A673 (cell line): ENCODE measurements at regions not wholly inside any gene's neighbourhood (a gene's known extent, or its start where the extent isn't known, plus 50 kb on each side); places are given as distances from the start of the nearest gene placed in this dataset.
A peak's percentile ranks its signal among the peaks of the same experiment; 100 is the strongest.

ENCODE experiments used
- BruUV-seq: library from RNA; stranded (reverse); fragments of 400-500 nt; replicated peaks from 2 replicates; lab custom pipeline; 2021; lab: Mats Ljungman, UMichigan
- CTCF ChIA-PET: fragments of 300-600 bp; sonication (Branson Sonifier 250); formaldehyde crosslinking; loops from one replicate; lab custom pipeline; 2022; ENCODE audit warnings: antibody characterized with exemption; lab: Charles Lee
- POLR2A ChIA-PET: fragments of 300-600 bp; sonication (Branson Sonifier 250); formaldehyde crosslinking; loops from one replicate; lab custom pipeline; 2022; ENCODE audit warnings: antibody characterized with exemption; ENCODE audit not compliant: low non-redundant PET; lab: Charles Lee
- DNase-seq: peaks from one replicate; pipeline ENCODE4 v3.0.0-alpha.2; 2015; ENCODE audit warnings: low spot score
- H3K27ac ChIP-seq: fragments of 200-600 bp; sonication (generic); 2 replicates; pipeline ENCODE4 v1.5.1; 2016; ENCODE audit warnings: mixed run types, low read depth, mild to moderate bottlenecking, mixed read lengths, antibody characterized with exemption, low read length; ENCODE audit not compliant: poor library complexity, severe bottlenecking
- H3K27me3 ChIP-seq: fragments of 200-600 bp; sonication (generic); replicated peaks from 2 replicates; pipeline ENCODE4 v1.6.1; 2017; ENCODE audit warnings: mixed run types, low read depth, mild to moderate bottlenecking, mixed read lengths, antibody characterized with exemption, low read length; ENCODE audit not compliant: insufficient read depth, poor library complexity
- H3K36me3 ChIP-seq: fragments of 200-600 bp; sonication (generic); 2 replicates; pipeline ENCODE4 v1.6.1; 2016; ENCODE audit warnings: mixed run types, mild to moderate bottlenecking, mixed read lengths, antibody characterized with exemption, low read length; ENCODE audit not compliant: insufficient read depth, poor library complexity, severe bottlenecking
- H3K4me1 ChIP-seq: fragments of 200-600 bp; sonication (generic); 2 replicates; pipeline ENCODE4 v1.6.1; 2017; ENCODE audit warnings: mixed run types, mild to moderate bottlenecking, mixed read lengths, antibody characterized with exemption, low read length; ENCODE audit not compliant: insufficient read depth, poor library complexity, severe bottlenecking
- H3K4me3 ChIP-seq: fragments of 200-600 bp; sonication (generic); 2 replicates; pipeline ENCODE4 v1.5.1; 2016; ENCODE audit warnings: low read depth, mixed run types, mild to moderate bottlenecking, mixed read lengths, low read length; ENCODE audit not compliant: poor library complexity, severe bottlenecking
- H3K9me3 ChIP-seq: fragments of 200-600 bp; sonication (generic); 2 replicates; pipeline ENCODE4 v1.6.1; 2016; ENCODE audit warnings: mixed run types, low read depth, mild to moderate bottlenecking, mixed read lengths, antibody characterized with exemption, low read length; ENCODE audit not compliant: poor library complexity, severe bottlenecking
- CTCF ChIP-seq: fragments of 300-800, 200-600 bp; sonication (generic); conservative IDR thresholded peaks from 2 replicates; pipeline ENCODE4 v1.5.1; 2017; ENCODE audit warnings: low read depth, mild to moderate bottlenecking, antibody characterized with exemption, low read length, moderate library complexity, mixed read lengths
- EZH2 ChIP-seq: fragments of 200-600 bp; sonication (generic); IDR thresholded peaks from 2 replicates; pipeline ENCODE4 v1.6.1; 2017; ENCODE audit warnings: borderline replicate concordance, low read depth, mild to moderate bottlenecking, mixed read lengths, antibody characterized with exemption, low read length; ENCODE audit not compliant: poor library complexity, severe bottlenecking
- intact Hi-C: fragments of 100-400 bp; cut with micrococcal nuclease; formaldehyde crosslinking; loops from one replicate; pipeline ENCODE4 v1.10.0; 2022; ENCODE audit not compliant: unreplicated experiment

GRCh38 chr6:2542858-2543218 lies 207.9 kb downstream of the MYLK4 start:
- ChIA-PET CTCF (no interaction called here), POLR2A (interaction anchor here (0.6 kb wide), 1 partner anchor 885 kb away, joined by 3 read pairs; no protein-coding TSS in a partner anchor)
- Histone ChIP-seq H3K36me3 (no peaks in the 10 kb centered on the region), H3K27me3 (no peaks in the 10 kb centered on the region), H3K27ac (no peak overlapping the region), H3K9me3 (no peaks in the 10 kb centered on the region), H3K4me1 (no peaks in the 10 kb centered on the region), H3K4me3 (no peak overlapping the region)
- intact Hi-C loops, result no loop called here
- DNase-seq, result peak; percentile 9
- no TSS peak for BruUV-seq
- TF ChIP-seq EZH2 (no peak), CTCF (no peak)

- H3K9me3 ChIP-seq, result no peaks in the 10 kb centered on the region
- H3K36me3 ChIP-seq, result no peaks in the 10 kb centered on the region
- no peak overlapping the region for H3K4me3 ChIP-seq
- ChIA-PET CTCF (no interaction called here), POLR2A (no interaction called here)
- H3K27me3 ChIP-seq, result no peaks in the 10 kb centered on the region
- TF ChIP-seq CTCF (no peak), EZH2 (no peak)
- no TSS peak for BruUV-seq
- intact Hi-C loops, result no loop called here
- no peaks in the 10 kb centered on the region for H3K4me1 ChIP-seq
- no peak overlapping the region for H3K27ac ChIP-seq
- DNase-seq, result no peak
Measured at GRCh38 chr6:2542101-2542857, 208.4 kb downstream of the MYLK4 start.

- Histone ChIP-seq H3K4me3 (no peak overlapping the region), H3K27me3 (no peaks in the 10 kb centered on the region), H3K9me3 (peaks cover 6% of the 10 kb centered on the region), H3K4me1 (peaks cover 20% of the 10 kb centered on the region), H3K36me3 (no peaks in the 10 kb centered on the region), H3K27ac (no peak overlapping the region)
- DNase-seq, result no peak
- BruUV-seq, result no TSS peak
- intact Hi-C loops, result no loop called here
- CTCF ChIA-PET, result no interaction called here
- POLR2A ChIA-PET, result no interaction called here
- no peak for TF ChIP-seq CTCF
- no peak for TF ChIP-seq EZH2
Measured at GRCh38 chr6:2536451-2536850, 214.3 kb downstream of the MYLK4 start.
